ENCODE measurements at regions not wholly inside any gene's neighbourhood (a gene's known extent, or its start where the extent isn't known, plus 50 kb on each side); places are given as distances from the start of the nearest gene placed in this dataset.

DNA sequence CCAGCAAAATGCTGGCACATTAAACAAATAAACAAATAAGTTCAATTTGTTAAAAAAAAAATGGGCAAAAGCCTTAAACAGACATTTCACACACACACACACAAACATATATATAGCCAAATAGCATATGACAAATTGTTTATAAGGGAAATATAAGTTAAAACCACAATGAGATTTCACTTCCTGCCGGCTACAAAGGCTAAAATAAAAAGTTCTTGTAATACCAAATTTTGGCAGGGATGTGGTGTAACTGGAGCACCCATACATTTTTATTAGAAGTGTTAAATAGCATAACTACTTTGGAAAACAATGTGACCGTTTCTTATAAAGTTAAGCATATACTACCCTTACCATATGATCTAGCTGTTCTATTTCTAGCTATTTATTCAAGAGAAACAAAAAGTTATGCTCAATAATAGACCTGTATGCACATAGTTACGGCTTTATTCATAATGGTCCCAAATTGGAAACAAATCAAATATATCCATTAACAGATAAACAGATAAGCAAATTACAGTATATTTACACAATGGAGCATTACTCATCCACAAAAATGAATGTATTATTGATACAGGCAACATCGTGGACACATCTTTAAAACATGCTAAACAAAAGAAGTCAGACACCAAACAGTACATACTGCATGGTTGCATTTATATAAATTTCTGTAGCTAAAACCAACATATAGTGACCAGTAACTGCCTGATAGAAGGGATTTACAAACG is 93.9 kb downstream of the EOMES start:
- no peak overlapping the region for H3K9ac ChIP-seq (ENCODE audit: low read depth, low read length)
- H3K4me3 ChIP-seq (ENCODE audit: low read depth, low read length): no peak overlapping the region
- no peaks in the 10 kb centered on the region for H3K4me1 ChIP-seq (ENCODE audit: control insufficient read depth, insufficient read depth, low read length)
- H3K27me3 ChIP-seq (ENCODE audit: control insufficient read depth, insufficient read depth, low read length): no peaks in the 10 kb centered on the region
- H3K9me3 ChIP-seq (ENCODE audit: control insufficient read depth, insufficient read depth, low read length): no peaks in the 10 kb centered on the region
- H3K36me3 ChIP-seq (ENCODE audit: control insufficient read depth, insufficient read depth, low read length): no peaks in the 10 kb centered on the region

GRCh38 chr3:27626596-27627118 is 95.5 kb downstream of the EOMES start:
- Histone ChIP-seq H3K9me3 (ENCODE audit: control insufficient read depth, insufficient read depth, low read length) (no peaks in the 10 kb centered on the region), H3K4me1 (ENCODE audit: control insufficient read depth, insufficient read depth, low read length) (no peaks in the 10 kb centered on the region), H3K27me3 (ENCODE audit: control insufficient read depth, insufficient read depth, low read length) (no peaks in the 10 kb centered on the region), H3K36me3 (ENCODE audit: control insufficient read depth, insufficient read depth, low read length) (no peaks in the 10 kb centered on the region), H3K4me3 (ENCODE audit: low read depth, low read length) (no peak overlapping the region), H3K9ac (ENCODE audit: low read depth, low read length) (no peak overlapping the region)

GRCh38 chr3:27625864-27626263 is 96.3 kb downstream of the EOMES start:
- Histone ChIP-seq H3K27me3 (ENCODE audit: control insufficient read depth, insufficient read depth, low read length) (no peaks in the 10 kb centered on the region), H3K9ac (ENCODE audit: low read depth, low read length) (no peak overlapping the region), H3K9me3 (ENCODE audit: control insufficient read depth, insufficient read depth, low read length) (no peaks in the 10 kb centered on the region), H3K4me3 (ENCODE audit: low read depth, low read length) (no peak overlapping the region), H3K4me1 (ENCODE audit: control insufficient read depth, insufficient read depth, low read length) (no peaks in the 10 kb centered on the region), H3K36me3 (ENCODE audit: control insufficient read depth, insufficient read depth, low read length) (no peaks in the 10 kb centered on the region)

GRCh38 chr3:27623085-27623753 is 98.9 kb downstream of the EOMES start:
- H3K27me3 ChIP-seq (ENCODE audit: control insufficient read depth, insufficient read depth, low read length): no peaks in the 10 kb centered on the region
- H3K9ac ChIP-seq (ENCODE audit: low read depth, low read length): no peak overlapping the region
- no peaks in the 10 kb centered on the region for H3K9me3 ChIP-seq (ENCODE audit: control insufficient read depth, insufficient read depth, low read length)
- no peaks in the 10 kb centered on the region for H3K36me3 ChIP-seq (ENCODE audit: control insufficient read depth, insufficient read depth, low read length)
- no peak overlapping the region for H3K4me3 ChIP-seq (ENCODE audit: low read depth, low read length)
- no peaks in the 10 kb centered on the region for H3K4me1 ChIP-seq (ENCODE audit: control insufficient read depth, insufficient read depth, low read length)

DNA sequence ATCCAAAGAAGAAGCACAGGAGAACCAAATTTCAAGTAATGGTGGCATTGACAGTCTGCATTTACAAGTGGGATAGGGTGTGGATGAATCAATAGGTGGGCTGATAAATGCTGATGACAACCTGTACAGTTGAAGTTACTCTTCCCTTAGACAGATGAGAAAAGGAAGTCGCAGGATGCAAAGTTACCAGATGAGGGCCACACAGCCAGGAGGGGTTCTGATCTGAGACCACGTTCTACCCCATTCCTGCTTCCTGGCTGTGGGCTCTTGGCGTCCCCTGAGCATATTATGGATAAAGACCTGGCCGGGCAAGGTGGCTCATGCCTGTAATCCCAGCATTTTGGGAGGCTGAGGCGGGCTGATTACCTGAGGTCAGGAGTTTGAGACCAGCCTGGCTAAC is 104.6 kb downstream of the EOMES start:
- no peaks in the 10 kb centered on the region for H3K4me1 ChIP-seq (ENCODE audit: control insufficient read depth, insufficient read depth, low read length)
- H3K27me3 ChIP-seq (ENCODE audit: control insufficient read depth, insufficient read depth, low read length): no peaks in the 10 kb centered on the region
- H3K9me3 ChIP-seq (ENCODE audit: control insufficient read depth, insufficient read depth, low read length): peaks cover 5% of the 10 kb centered on the region
- no peaks in the 10 kb centered on the region for H3K36me3 ChIP-seq (ENCODE audit: control insufficient read depth, insufficient read depth, low read length)
- H3K9ac ChIP-seq (ENCODE audit: low read depth, low read length): no peak overlapping the region
- no peak overlapping the region for H3K4me3 ChIP-seq (ENCODE audit: low read depth, low read length)

DNA sequence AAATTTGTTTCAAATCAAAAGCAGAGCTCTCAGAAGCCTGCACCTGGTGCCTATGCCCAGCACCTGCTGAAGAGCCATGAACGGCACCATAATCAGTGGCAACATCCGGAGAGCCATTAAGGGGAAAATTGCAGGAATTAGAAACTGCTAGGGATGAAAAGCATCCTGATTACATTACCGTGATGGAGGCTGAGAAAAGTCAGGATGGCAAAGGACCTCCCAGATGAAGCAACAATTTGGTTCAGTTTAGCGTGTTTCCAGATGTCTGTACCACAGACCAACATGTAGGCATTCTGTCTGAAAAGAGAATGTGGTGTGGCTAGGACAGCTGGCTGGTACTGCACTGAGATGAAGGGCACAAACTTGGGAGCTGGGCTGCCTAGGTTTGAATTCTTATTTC is 106.1 kb downstream of the EOMES start:
- Histone ChIP-seq H3K4me1 (ENCODE audit: control insufficient read depth, insufficient read depth, low read length) (no peaks in the 10 kb centered on the region), H3K36me3 (ENCODE audit: control insufficient read depth, insufficient read depth, low read length) (no peaks in the 10 kb centered on the region), H3K9me3 (ENCODE audit: control insufficient read depth, insufficient read depth, low read length) (peaks cover 5% of the 10 kb centered on the region), H3K27me3 (ENCODE audit: control insufficient read depth, insufficient read depth, low read length) (no peaks in the 10 kb centered on the region), H3K9ac (ENCODE audit: low read depth, low read length) (no peak overlapping the region), H3K4me3 (ENCODE audit: low read depth, low read length) (no peak overlapping the region)

DNA sequence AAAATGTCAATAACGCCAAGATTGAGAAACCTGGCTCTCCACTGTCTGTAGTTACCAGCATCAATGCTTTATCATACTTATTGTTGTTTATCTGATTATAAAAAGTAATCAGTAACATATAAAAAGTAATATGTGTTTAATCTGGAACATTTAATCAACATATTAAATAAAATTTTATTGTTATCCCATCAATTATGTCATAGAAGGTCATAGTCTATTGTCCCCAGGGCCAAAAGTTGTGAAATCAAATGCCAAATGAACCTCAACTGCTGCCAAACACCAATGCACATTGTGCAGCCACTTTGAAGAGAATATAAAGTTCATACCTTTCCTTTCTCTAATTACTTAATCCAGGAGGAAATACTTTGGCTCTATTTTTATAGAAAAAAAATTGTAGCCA is 106.6 kb downstream of the EOMES start:
- Histone ChIP-seq H3K4me3 (ENCODE audit: low read depth, low read length) (no peak overlapping the region), H3K9ac (ENCODE audit: low read depth, low read length) (no peak overlapping the region), H3K27me3 (ENCODE audit: control insufficient read depth, insufficient read depth, low read length) (no peaks in the 10 kb centered on the region), H3K36me3 (ENCODE audit: control insufficient read depth, insufficient read depth, low read length) (no peaks in the 10 kb centered on the region), H3K4me1 (ENCODE audit: control insufficient read depth, insufficient read depth, low read length) (no peaks in the 10 kb centered on the region), H3K9me3 (ENCODE audit: control insufficient read depth, insufficient read depth, low read length) (peaks cover 5% of the 10 kb centered on the region)

DNA sequence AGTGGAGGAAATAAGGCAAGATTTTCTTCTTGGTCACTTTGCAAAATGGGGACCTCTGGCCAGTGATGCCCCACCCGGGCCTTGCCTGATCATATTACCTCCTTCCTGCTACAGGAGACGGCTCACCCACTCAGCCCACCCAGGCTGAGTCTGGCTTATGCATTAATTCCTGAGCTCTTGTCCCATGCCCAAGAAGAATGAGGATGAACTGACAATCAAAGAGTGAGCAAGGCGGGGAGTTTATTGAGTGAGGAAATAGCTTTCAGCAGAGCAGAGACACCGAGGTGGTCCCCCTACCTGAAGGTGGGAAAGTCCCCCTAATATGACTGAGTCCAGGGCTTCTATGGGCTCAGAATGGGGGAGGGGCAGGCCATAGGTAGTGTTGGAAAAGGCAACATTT is 107.5 kb downstream of the EOMES start:
- Histone ChIP-seq H3K4me1 (ENCODE audit: control insufficient read depth, insufficient read depth, low read length) (no peaks in the 10 kb centered on the region), H3K27me3 (ENCODE audit: control insufficient read depth, insufficient read depth, low read length) (no peaks in the 10 kb centered on the region), H3K36me3 (ENCODE audit: control insufficient read depth, insufficient read depth, low read length) (no peaks in the 10 kb centered on the region), H3K9ac (ENCODE audit: low read depth, low read length) (no peak overlapping the region), H3K9me3 (ENCODE audit: control insufficient read depth, insufficient read depth, low read length) (peaks cover 5% of the 10 kb centered on the region), H3K4me3 (ENCODE audit: low read depth, low read length) (no peak overlapping the region)

DNA sequence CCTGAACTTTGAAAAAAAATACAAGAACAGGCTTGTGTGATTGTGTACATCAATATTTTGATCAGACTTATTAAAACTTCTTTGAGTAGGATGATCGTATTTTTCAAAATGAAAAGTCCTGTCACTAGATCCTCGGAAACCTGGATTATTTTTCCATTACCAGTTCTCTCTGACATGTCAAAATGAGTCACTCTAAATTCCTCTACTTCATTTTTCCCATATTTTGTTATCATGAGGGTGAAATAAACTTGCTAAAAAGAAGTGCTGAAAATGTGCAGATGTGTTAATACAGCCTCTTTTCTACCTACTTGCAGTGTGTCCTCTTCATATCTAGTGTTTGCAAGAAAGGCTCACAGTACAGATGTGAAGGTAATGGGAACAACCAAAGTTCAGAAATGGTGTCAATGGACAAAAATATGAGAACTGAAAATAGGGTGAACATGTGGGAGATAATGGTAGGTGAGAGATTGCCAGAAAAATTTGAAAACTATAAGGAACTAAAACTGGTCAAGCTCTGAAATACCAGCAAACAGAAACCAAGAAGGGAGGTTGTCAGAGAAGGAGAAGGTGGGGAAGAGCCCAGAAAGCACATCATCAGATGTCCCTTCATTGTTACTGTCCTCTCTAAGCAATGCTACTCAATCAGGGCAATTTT is 108.2 kb downstream of the EOMES start:
- no peaks in the 10 kb centered on the region for H3K4me1 ChIP-seq (ENCODE audit: control insufficient read depth, insufficient read depth, low read length)
- H3K27me3 ChIP-seq (ENCODE audit: control insufficient read depth, insufficient read depth, low read length): no peaks in the 10 kb centered on the region
- H3K9me3 ChIP-seq (ENCODE audit: control insufficient read depth, insufficient read depth, low read length): peaks cover 5% of the 10 kb centered on the region
- H3K9ac ChIP-seq (ENCODE audit: low read depth, low read length): no peak overlapping the region
- no peak overlapping the region for H3K4me3 ChIP-seq (ENCODE audit: low read depth, low read length)
- H3K36me3 ChIP-seq (ENCODE audit: control insufficient read depth, insufficient read depth, low read length): no peaks in the 10 kb centered on the region

DNA sequence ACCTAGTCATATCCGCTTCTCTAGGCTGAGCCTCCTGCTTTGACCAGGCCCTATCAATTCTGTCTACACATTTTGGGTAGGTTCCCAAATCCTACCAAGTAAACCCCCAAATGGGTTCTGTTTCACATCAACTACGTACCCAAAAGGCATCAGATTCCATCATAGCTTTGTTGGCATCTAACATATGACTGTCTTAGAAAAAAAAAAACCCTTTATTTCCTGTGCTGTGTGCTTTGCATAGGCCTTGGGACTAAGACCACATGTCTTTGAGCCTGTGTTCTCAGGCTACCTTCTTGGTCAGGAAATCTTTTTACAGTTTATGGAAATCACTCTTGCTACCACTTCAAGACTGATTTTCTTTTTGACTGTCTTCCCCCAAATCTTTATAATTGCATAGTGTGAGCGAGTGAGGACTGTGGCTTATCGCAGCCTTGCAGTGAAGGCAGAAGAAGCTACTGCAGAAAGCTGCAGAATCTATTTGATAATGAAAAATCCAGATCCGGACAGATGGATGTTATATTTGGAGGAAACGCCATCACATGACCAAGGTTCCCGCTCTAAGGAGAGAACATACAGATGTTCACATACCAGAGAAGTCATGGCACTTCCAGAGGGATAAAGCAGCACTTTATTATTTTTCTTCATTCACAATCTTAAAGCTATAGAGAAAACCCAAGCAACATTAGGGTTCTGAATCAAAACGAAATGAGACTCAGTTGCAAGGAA is 111.2 kb downstream of the EOMES start:
- no peaks in the 10 kb centered on the region for H3K36me3 ChIP-seq (ENCODE audit: control insufficient read depth, insufficient read depth, low read length)
- H3K9me3 ChIP-seq (ENCODE audit: control insufficient read depth, insufficient read depth, low read length): peaks cover 5% of the 10 kb centered on the region
- no peak overlapping the region for H3K9ac ChIP-seq (ENCODE audit: low read depth, low read length)
- H3K27me3 ChIP-seq (ENCODE audit: control insufficient read depth, insufficient read depth, low read length): no peaks in the 10 kb centered on the region
- peaks cover 3% of the 10 kb centered on the region for H3K4me1 ChIP-seq (ENCODE audit: control insufficient read depth, insufficient read depth, low read length)
- no peak overlapping the region for H3K4me3 ChIP-seq (ENCODE audit: low read depth, low read length)

DNA sequence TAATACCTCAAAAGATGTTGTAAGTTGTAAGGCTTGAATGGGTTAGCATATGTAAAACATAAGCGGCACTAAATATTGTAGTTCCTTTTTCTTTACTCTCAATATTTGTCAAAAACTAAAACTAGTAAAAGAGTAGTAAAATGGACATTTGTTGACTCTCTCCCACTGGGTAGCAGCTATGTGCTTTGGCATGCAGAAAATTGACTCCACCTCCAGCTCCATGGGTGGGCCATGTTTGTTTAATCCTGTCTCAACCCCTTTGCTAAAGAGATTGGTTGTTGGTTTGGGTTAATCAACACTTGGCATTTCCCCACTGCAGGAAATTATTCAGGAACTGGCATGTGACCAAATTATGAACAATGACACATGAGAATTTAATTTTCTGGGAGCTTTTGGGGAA is 114.8 kb downstream of the EOMES start:
- Histone ChIP-seq H3K9ac (ENCODE audit: low read depth, low read length) (no peak overlapping the region), H3K36me3 (ENCODE audit: control insufficient read depth, insufficient read depth, low read length) (no peaks in the 10 kb centered on the region), H3K9me3 (ENCODE audit: control insufficient read depth, insufficient read depth, low read length) (no peaks in the 10 kb centered on the region), H3K27me3 (ENCODE audit: control insufficient read depth, insufficient read depth, low read length) (no peaks in the 10 kb centered on the region), H3K4me3 (ENCODE audit: low read depth, low read length) (no peak overlapping the region), H3K4me1 (ENCODE audit: control insufficient read depth, insufficient read depth, low read length) (peaks cover 3% of the 10 kb centered on the region)
